ENCODE measurements at regions not wholly inside any gene's neighbourhood (a gene's known extent, or its start where the extent isn't known, plus 50 kb on each side); places are given as distances from the start of the nearest gene placed in this dataset.
A peak's percentile ranks its signal among the peaks of the same experiment; 100 is the strongest.

- Histone ChIP-seq H3K4me1 (ENCODE audit: control insufficient read depth, insufficient read depth, low read depth, low read length) (no peaks in the 10 kb centered on the region), H3K27ac (ENCODE audit: low read length, poor library complexity, severe bottlenecking) (no peak overlapping the region)
- 100% methylated on average over 3 of the region's 3 CpGs for WGBS
Measured at GRCh38 chr9:110007477-110008270, 200.3 kb downstream of the C9orf152 start.

GRCh38 chr9:110008663-110009062, 199.3 kb downstream of the C9orf152 start:
- WGBS = 100% methylated on average over 1 of the region's 1 CpG
- Histone ChIP-seq H4K91ac (ENCODE audit: low read length) (no peak overlapping the region), H4K8ac (ENCODE audit: low read length) (no peak overlapping the region), H2AK5ac (ENCODE audit: low read length, severe bottlenecking) (no peak overlapping the region), H3K27me3 (ENCODE audit: control insufficient read depth in 1 of 2, insufficient read depth in 1 of 2, low read length in 2 of 2) (no peaks in the 10 kb centered on the region), H3K4me3 (ENCODE audit: insufficient read depth in 1 of 2, low read depth in 1 of 2, low read length in 2 of 2) (no peak overlapping the region), H2BK5ac (ENCODE audit: low read depth, low read length, poor library complexity, severe bottlenecking) (no peak overlapping the region), H2BK120ac (ENCODE audit: low read depth, low read length) (no peak overlapping the region), H3K27ac (ENCODE audit: low read length, poor library complexity, severe bottlenecking) (no peak overlapping the region), H3K9ac (ENCODE audit: low read length) (no peak overlapping the region), H3K36me3 (ENCODE audit: control insufficient read depth in 1 of 2, insufficient read depth in 2 of 2, low read depth in 1 of 2, low read length in 2 of 2) (no peaks in the 10 kb centered on the region), H3K4ac (ENCODE audit: low read depth in 1 of 2, low read length in 2 of 2) (no peak overlapping the region), H3K9me3 (ENCODE audit: control insufficient read depth, low read length) (no peaks in the 10 kb centered on the region), H2BK15ac (ENCODE audit: low read depth, poor library complexity, severe bottlenecking) (peak overlapping the region; percentile 33), H3K79me1 (replicated peaks; ENCODE audit: low read length, poor library complexity, severe bottlenecking) (peaks cover 2% of the 10 kb centered on the region), H3K18ac (ENCODE audit: low read depth in 1 of 2, low read length in 2 of 2) (no peak overlapping the region), H2AFZ (ENCODE audit: low read depth, low read length) (no peak overlapping the region), H2BK12ac (ENCODE audit: low read length in 2 of 2) (peak overlapping the region in 1 of 2 experiments; percentile 54), H3K4me1 (ENCODE audit: control insufficient read depth, insufficient read depth, low read depth, low read length) (no peaks in the 10 kb centered on the region), H3K4me2 (ENCODE audit: low read length, poor library complexity, severe bottlenecking) (no peak overlapping the region), H3K23ac (ENCODE audit: low read length in 2 of 2) (peak overlapping the region; percentile 40 to 62), H3K14ac (ENCODE audit: low read length in 2 of 2) (peak overlapping the region in 1 of 2 experiments; percentile 22)
- DNase-seq = no peak

More at GRCh38 chr9:110007477-110008270, 200.3 kb downstream of the C9orf152 start:
- H3K4me3 ChIP-seq (ENCODE audit: insufficient read depth in 1 of 2, low read depth in 1 of 2, low read length in 2 of 2) = no peak overlapping the region
- no peak overlapping the region for H2AFZ ChIP-seq (ENCODE audit: low read depth, low read length)
- H3K9ac ChIP-seq (ENCODE audit: low read length) = no peak overlapping the region
- no peak overlapping the region for H4K91ac ChIP-seq (ENCODE audit: low read length)
- no peak overlapping the region for H2BK5ac ChIP-seq (ENCODE audit: low read depth, low read length, poor library complexity, severe bottlenecking)
- peaks cover 2% of the 10 kb centered on the region for H3K79me1 ChIP-seq (replicated peaks; ENCODE audit: low read length, poor library complexity, severe bottlenecking)
- H2BK15ac ChIP-seq (ENCODE audit: low read depth, poor library complexity, severe bottlenecking) = no peak overlapping the region
- H4K8ac ChIP-seq (ENCODE audit: low read length) = no peak overlapping the region
- no peak overlapping the region for H2AK5ac ChIP-seq (ENCODE audit: low read length, severe bottlenecking)
- H3K27me3 ChIP-seq (ENCODE audit: control insufficient read depth in 1 of 2, insufficient read depth in 1 of 2, low read length in 2 of 2) = no peaks in the 10 kb centered on the region
- no peak overlapping the region for H3K14ac ChIP-seq (ENCODE audit: low read length in 2 of 2)
- no peak overlapping the region for H3K23ac ChIP-seq (ENCODE audit: low read length in 2 of 2)
- no peak for DNase-seq
- no peak overlapping the region for H3K4ac ChIP-seq (ENCODE audit: low read depth in 1 of 2, low read length in 2 of 2)
- H3K9me3 ChIP-seq (ENCODE audit: control insufficient read depth, low read length) = no peaks in the 10 kb centered on the region
- no peak overlapping the region for H3K4me2 ChIP-seq (ENCODE audit: low read length, poor library complexity, severe bottlenecking)
- no peak overlapping the region for H2BK12ac ChIP-seq (ENCODE audit: low read length in 2 of 2)
- no peaks in the 10 kb centered on the region for H3K36me3 ChIP-seq (ENCODE audit: control insufficient read depth in 1 of 2, insufficient read depth in 2 of 2, low read depth in 1 of 2, low read length in 2 of 2)
- no peak overlapping the region for H3K18ac ChIP-seq (ENCODE audit: low read depth in 1 of 2, low read length in 2 of 2)
- no peak overlapping the region for H2BK120ac ChIP-seq (ENCODE audit: low read depth, low read length)

GRCh38 chr9:110011628-110012320, 196.2 kb downstream of the C9orf152 start:
- no peak for DNase-seq
- Histone ChIP-seq H2BK120ac (ENCODE audit: low read depth, low read length) (no peak overlapping the region), H3K4me1 (ENCODE audit: control insufficient read depth, insufficient read depth, low read depth, low read length) (no peaks in the 10 kb centered on the region), H2AFZ (ENCODE audit: low read depth, low read length) (no peak overlapping the region), H2BK12ac (ENCODE audit: low read length in 2 of 2) (no peak overlapping the region), H3K9ac (ENCODE audit: low read length) (no peak overlapping the region), H3K27ac (ENCODE audit: low read length, poor library complexity, severe bottlenecking) (no peak overlapping the region), H3K9me3 (ENCODE audit: control insufficient read depth, low read length) (no peaks in the 10 kb centered on the region), H3K4me2 (ENCODE audit: low read length, poor library complexity, severe bottlenecking) (no peak overlapping the region), H3K23ac (ENCODE audit: low read length in 2 of 2) (no peak overlapping the region), H4K91ac (ENCODE audit: low read length) (no peak overlapping the region), H2BK5ac (ENCODE audit: low read depth, low read length, poor library complexity, severe bottlenecking) (no peak overlapping the region), H3K4me3 (ENCODE audit: insufficient read depth in 1 of 2, low read depth in 1 of 2, low read length in 2 of 2) (no peak overlapping the region), H3K79me1 (replicated peaks; ENCODE audit: low read length, poor library complexity, severe bottlenecking) (peaks cover 2% of the 10 kb centered on the region), H3K36me3 (ENCODE audit: control insufficient read depth in 1 of 2, insufficient read depth in 2 of 2, low read depth in 1 of 2, low read length in 2 of 2) (peaks cover 0 to 2% of the 10 kb centered on the region in 2 experiments), H3K4ac (ENCODE audit: low read depth in 1 of 2, low read length in 2 of 2) (no peak overlapping the region), H3K18ac (ENCODE audit: low read depth in 1 of 2, low read length in 2 of 2) (no peak overlapping the region), H4K8ac (ENCODE audit: low read length) (peak overlapping the region; percentile 13), H3K27me3 (ENCODE audit: control insufficient read depth in 1 of 2, insufficient read depth in 1 of 2, low read length in 2 of 2) (no peaks in the 10 kb centered on the region), H2BK15ac (ENCODE audit: low read depth, poor library complexity, severe bottlenecking) (no peak overlapping the region), H2AK5ac (ENCODE audit: low read length, severe bottlenecking) (no peak overlapping the region), H3K14ac (ENCODE audit: low read length in 2 of 2) (no peak overlapping the region)
- 93% methylated on average over 8 of the region's 12 CpGs for WGBS

- no peak overlapping the region for H3K4me2 ChIP-seq (ENCODE audit: low read length, poor library complexity, severe bottlenecking)
- no peak overlapping the region for H3K18ac ChIP-seq (ENCODE audit: low read depth in 1 of 2, low read length in 2 of 2)
- H3K27me3 ChIP-seq (ENCODE audit: control insufficient read depth in 1 of 2, insufficient read depth in 1 of 2, low read length in 2 of 2) = no peaks in the 10 kb centered on the region
- H3K36me3 ChIP-seq (ENCODE audit: control insufficient read depth in 1 of 2, insufficient read depth in 2 of 2, low read depth in 1 of 2, low read length in 2 of 2) = peaks cover 0 to 5% of the 10 kb centered on the region in 2 experiments
- H3K23ac ChIP-seq (ENCODE audit: low read length in 2 of 2) = no peak overlapping the region
- H2AFZ ChIP-seq (ENCODE audit: low read depth, low read length) = no peak overlapping the region
- H4K8ac ChIP-seq (ENCODE audit: low read length) = no peak overlapping the region
- H3K9me3 ChIP-seq (ENCODE audit: control insufficient read depth, low read length) = no peaks in the 10 kb centered on the region
- H4K91ac ChIP-seq (ENCODE audit: low read length) = no peak overlapping the region
- DNase-seq = no peak
- H3K14ac ChIP-seq (ENCODE audit: low read length in 2 of 2) = peak overlapping the region in 1 of 2 experiments; percentile 9
- no peak overlapping the region for H2BK15ac ChIP-seq (ENCODE audit: low read depth, poor library complexity, severe bottlenecking)
- no peaks in the 10 kb centered on the region for H3K4me1 ChIP-seq (ENCODE audit: control insufficient read depth, insufficient read depth, low read depth, low read length)
- WGBS = no CpG with 5 or more reads among the region's 1 CpG
- H2BK5ac ChIP-seq (ENCODE audit: low read depth, low read length, poor library complexity, severe bottlenecking) = no peak overlapping the region
- H2BK120ac ChIP-seq (ENCODE audit: low read depth, low read length) = no peak overlapping the region
- no peak overlapping the region for H3K9ac ChIP-seq (ENCODE audit: low read length)
- no peak overlapping the region for H3K27ac ChIP-seq (ENCODE audit: low read length, poor library complexity, severe bottlenecking)
- H2AK5ac ChIP-seq (ENCODE audit: low read length, severe bottlenecking) = no peak overlapping the region
- H2BK12ac ChIP-seq (ENCODE audit: low read length in 2 of 2) = no peak overlapping the region
- H3K4ac ChIP-seq (ENCODE audit: low read depth in 1 of 2, low read length in 2 of 2) = no peak overlapping the region
- H3K4me3 ChIP-seq (ENCODE audit: insufficient read depth in 1 of 2, low read depth in 1 of 2, low read length in 2 of 2) = no peak overlapping the region
- peaks cover 2% of the 10 kb centered on the region for H3K79me1 ChIP-seq (replicated peaks; ENCODE audit: low read length, poor library complexity, severe bottlenecking)
Measured at GRCh38 chr9:110013064-110013463, 194.9 kb downstream of the C9orf152 start.
